ENCODE measurements at regions not wholly inside any gene's neighbourhood (a gene's known extent, or its start where the extent isn't known, plus 50 kb on each side); places are given as distances from the start of the nearest gene placed in this dataset.

GRCh38 chr2:120904379-120904778 lies 168.7 kb downstream of the GLI2 start:
- ChIA-PET POLR2A (no interaction called here), CTCF (no interaction called here)
- no peaks in the 10 kb centered on the region for H3K27me3 Mint-ChIP-seq
- H3K4me1 Mint-ChIP-seq = no peaks in the 10 kb centered on the region
- intact Hi-C loops (cut with micrococcal nuclease) = no loop called here
- no peak for TF ChIP-seq CTCF (IDR thresholded peaks at IDR 0.05)
- no peaks in the 10 kb centered on the region for H3K36me3 Mint-ChIP-seq (ENCODE audit: low read depth)
- no peak for ATAC-seq (ENCODE audit: low read depth)
- H3K27ac Mint-ChIP-seq = no peak overlapping the region
- H3K4me3 Mint-ChIP-seq = no peak overlapping the region
- no peak for DNase-seq
- no peaks in the 10 kb centered on the region for H3K9me3 Mint-ChIP-seq

- ATAC-seq (ENCODE audit: low read depth) (no peak), DNase-seq (no peak)
- no peaks in the 10 kb centered on the region for H3K36me3 Mint-ChIP-seq (ENCODE audit: low read depth)
- no peaks in the 10 kb centered on the region for H3K4me1 Mint-ChIP-seq
- no peaks in the 10 kb centered on the region for H3K27me3 Mint-ChIP-seq
- intact Hi-C loops (cut with micrococcal nuclease) = no loop called here
- no peak for TF ChIP-seq CTCF (IDR thresholded peaks at IDR 0.05)
- POLR2A ChIA-PET = no interaction called here
- H3K27ac Mint-ChIP-seq = no peak overlapping the region
- no peak overlapping the region for H3K4me3 Mint-ChIP-seq
- H3K9me3 Mint-ChIP-seq = no peaks in the 10 kb centered on the region
- CTCF ChIA-PET = no interaction called here
These were observed 169.2 kb downstream of the GLI2 start for GRCh38 chr2:120904830-120905234.

GRCh38 chr2:120905298-120905697 lies 169.6 kb downstream of the GLI2 start:
- Mint-ChIP-seq H3K9me3 (no peaks in the 10 kb centered on the region), H3K27me3 (no peaks in the 10 kb centered on the region), H3K27ac (no peak overlapping the region), H3K4me1 (no peaks in the 10 kb centered on the region), H3K4me3 (no peak overlapping the region), H3K36me3 (ENCODE audit: low read depth) (no peaks in the 10 kb centered on the region)
- DNase-seq (no peak), ATAC-seq (ENCODE audit: low read depth) (no peak)
- ChIA-PET POLR2A (no interaction called here), CTCF (no interaction called here)
- TF ChIP-seq CTCF (IDR thresholded peaks at IDR 0.05) = no peak
- intact Hi-C loops (cut with micrococcal nuclease) = no loop called here

GRCh38 chr2:120905824-120906571 lies 170.3 kb downstream of the GLI2 start:
- H3K27ac Mint-ChIP-seq = no peak overlapping the region
- H3K27me3 Mint-ChIP-seq = no peaks in the 10 kb centered on the region
- no peak for ATAC-seq (ENCODE audit: low read depth)

GRCh38 chr2:120906914-120907313 lies 171.2 kb downstream of the GLI2 start:
- CTCF ChIA-PET = no interaction called here

More at GRCh38 chr2:120905824-120906571, 170.3 kb downstream of the GLI2 start:
- no peak for DNase-seq
- ChIA-PET CTCF (no interaction called here), POLR2A (no interaction called here)
- no peak overlapping the region for H3K4me3 Mint-ChIP-seq
- intact Hi-C loops (cut with micrococcal nuclease) = no loop called here
- no peaks in the 10 kb centered on the region for H3K4me1 Mint-ChIP-seq
- no peaks in the 10 kb centered on the region for H3K9me3 Mint-ChIP-seq
- H3K36me3 Mint-ChIP-seq (ENCODE audit: low read depth) = no peaks in the 10 kb centered on the region
- no peak for TF ChIP-seq CTCF (IDR thresholded peaks at IDR 0.05)

More at GRCh38 chr2:120906914-120907313, 171.2 kb downstream of the GLI2 start:
- DNase-seq (no peak), ATAC-seq (ENCODE audit: low read depth) (no peak)
- intact Hi-C loops (cut with micrococcal nuclease) = no loop called here
- Mint-ChIP-seq H3K9me3 (no peaks in the 10 kb centered on the region), H3K4me1 (no peaks in the 10 kb centered on the region), H3K27ac (no peak overlapping the region), H3K36me3 (ENCODE audit: low read depth) (no peaks in the 10 kb centered on the region), H3K4me3 (no peak overlapping the region), H3K27me3 (no peaks in the 10 kb centered on the region)
- TF ChIP-seq CTCF (IDR thresholded peaks at IDR 0.05) = no peak
- POLR2A ChIA-PET = no interaction called here
